OCI-LY7 (cell line): ENCODE measurements at regions not wholly inside any gene's neighbourhood (a gene's known extent, or its start where the extent isn't known, plus 50 kb on each side); places are given as distances from the start of the nearest gene placed in this dataset.

Experiments used
- BruUV-seq: library from RNA; stranded (reverse); fragments of 400-500 nt; replicated peaks from 2 replicates; lab custom pipeline; 2021; lab: Mats Ljungman, UMichigan
- CTCF ChIA-PET: fragments of 300-600 bp; sonication (Branson Sonifier 250); formaldehyde crosslinking; loops from one replicate; lab custom pipeline; 2022; ENCODE audit warnings: antibody characterized with exemption; ENCODE audit not compliant: unreplicated experiment; lab: Charles Lee
- POLR2A ChIA-PET: fragments of 300-600 bp; sonication (Branson Sonifier 250); formaldehyde crosslinking; loops from one replicate; lab custom pipeline; 2022; ENCODE audit warnings: antibody characterized with exemption; lab: Charles Lee
- DNase-seq: peaks from one replicate; pipeline ENCODE4 v3.0.0-alpha.2; 2015; ENCODE audit warnings: low spot score
- H2AFZ ChIP-seq: fragments of 200-600 bp; sonication (generic), shearing (Covaris generic); 2 replicates; pipeline ENCODE4 v1.6.1; 2014; ENCODE audit warnings: mild to moderate bottlenecking, antibody characterized with exemption, low read length, moderate library complexity
- H3K27ac ChIP-seq: fragments of 200-600 bp; sonication (generic); 2 replicates; pipeline ENCODE4 v1.5.1; 2014; ENCODE audit warnings: mixed run types, low read depth, mild to moderate bottlenecking, moderate library complexity, low read length, inconsistent platforms; ENCODE audit not compliant: poor library complexity, severe bottlenecking
- H3K36me3 ChIP-seq: fragments of 200-600 bp; sonication (generic); 2 replicates; pipeline ENCODE4 v1.6.1; 2014; ENCODE audit warnings: mild to moderate bottlenecking, antibody characterized with exemption, low read length, moderate library complexity, mixed read lengths; ENCODE audit not compliant: insufficient read depth
- H3K4me1 ChIP-seq: fragments of 200-600 bp; sonication (generic); 2 replicates; pipeline ENCODE4 v1.5.1; 2014; ENCODE audit warnings: mild to moderate bottlenecking, low read length; ENCODE audit not compliant: insufficient read depth, poor library complexity, severe bottlenecking
- H3K4me2 ChIP-seq: fragments of 200-600 bp; sonication (generic); 2 replicates; pipeline ENCODE4 v1.6.1; 2014; ENCODE audit warnings: mild to moderate bottlenecking, low read length
- H3K4me3 ChIP-seq: fragments of 200-600 bp; sonication (generic); 2 replicates; pipeline ENCODE4 v1.5.1; 2014; ENCODE audit warnings: mild to moderate bottlenecking, low read depth, low read length; ENCODE audit not compliant: poor library complexity, severe bottlenecking
- H3K79me2 ChIP-seq: fragments of 200-600 bp; sonication (generic); 2 replicates; pipeline ENCODE4 v1.6.1; 2016; ENCODE audit warnings: low read depth, mild to moderate bottlenecking, low read length, moderate library complexity, mixed read lengths; ENCODE audit not compliant: insufficient read depth
- H3K9me2 ChIP-seq: fragments of 200-600 bp; sonication (generic); 2 replicates; pipeline ENCODE4 v1.6.1; 2016; ENCODE audit warnings: mild to moderate bottlenecking, low read length, mixed read lengths; ENCODE audit not compliant: insufficient read depth
- H3K9me3 ChIP-seq: fragments of 200-600 bp; sonication (generic); 2 replicates; pipeline ENCODE4 v1.6.1; 2014; ENCODE audit warnings: mild to moderate bottlenecking, mixed run types, low read length, mixed read lengths
- H4K20me1 ChIP-seq: fragments of 200-600 bp; sonication (generic); 2 replicates; pipeline ENCODE4 v1.6.1; 2014; ENCODE audit warnings: mild to moderate bottlenecking, antibody characterized with exemption, low read length, moderate library complexity, mixed read lengths; ENCODE audit not compliant: insufficient read depth
- EZH2phosphoT487 ChIP-seq: fragments of 200-600 bp; sonication (generic); IDR thresholded peaks from 2 replicates; pipeline ENCODE4 v1.6.1; 2018; ENCODE audit warnings: low read depth, borderline replicate concordance, mild to moderate bottlenecking, mixed run types, antibody characterized with exemption, low read length, moderate library complexity, mixed read lengths
- intact Hi-C: fragments of 100-400 bp; cut with micrococcal nuclease; formaldehyde crosslinking; loops from one replicate; pipeline ENCODE4 v1.10.0; 2022; ENCODE audit not compliant: unreplicated experiment
- TF ChIP-seq, protein P1 (sequence below): fragments of 200-600 bp; sonication (generic); conservative IDR thresholded peaks from 2 replicates; pipeline ENCODE4 v1.5.1; 2014; ENCODE audit warnings: mild to moderate bottlenecking, antibody characterized with exemption, low read length, moderate library complexity, mixed read lengths

DNA sequence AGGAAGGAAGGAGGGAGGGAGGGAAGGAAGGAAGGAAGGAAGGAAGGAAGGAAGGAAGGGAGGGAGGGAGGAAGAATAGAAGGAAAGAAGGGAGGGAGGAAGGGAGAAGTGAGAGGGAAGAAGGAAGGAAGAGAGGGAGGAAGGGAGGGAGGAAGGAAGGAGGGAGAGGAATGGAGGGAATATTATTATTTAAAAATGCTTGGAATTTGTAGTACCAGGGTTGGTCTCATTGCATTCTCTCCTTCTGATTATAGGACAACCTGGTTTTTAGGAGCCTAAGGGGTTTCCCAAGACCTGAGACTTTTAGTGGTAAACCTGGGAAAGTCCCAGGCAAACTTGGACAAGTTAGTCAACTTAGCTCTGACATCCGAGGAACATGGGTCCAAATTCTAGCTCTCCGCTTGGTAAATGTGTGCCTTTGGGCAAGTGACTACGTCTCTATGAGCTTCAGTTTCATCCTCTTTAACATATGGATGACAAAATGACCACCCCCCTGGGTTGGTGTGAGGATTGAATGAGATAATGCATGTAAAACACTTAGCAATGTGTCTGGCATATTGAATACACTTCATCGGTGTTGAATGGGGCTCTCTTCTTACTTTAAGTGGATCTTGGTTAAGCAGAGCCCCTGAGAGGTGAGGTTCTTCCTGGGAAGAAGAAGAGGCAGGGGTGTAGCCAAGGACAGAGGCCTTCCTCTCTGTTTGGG, 690.7 kb upstream of the TBX3 start:
- H3K4me2 ChIP-seq: no peak overlapping the region
- no peaks in the 10 kb centered on the region for H3K4me1 ChIP-seq
- no peaks in the 10 kb centered on the region for H3K79me2 ChIP-seq
- ChIA-PET POLR2A (no interaction called here), CTCF (no interaction called here)
- H3K9me3 ChIP-seq: no peaks in the 10 kb centered on the region
- H3K4me3 ChIP-seq: no peak overlapping the region
- H2AFZ ChIP-seq: no peak overlapping the region
- intact Hi-C loops: no loop called here
- H3K36me3 ChIP-seq: no peaks in the 10 kb centered on the region
- DNase-seq: no peak
- TF ChIP-seq EZH2phosphoT487: no peak
- TF ChIP-seq, protein P1, sequence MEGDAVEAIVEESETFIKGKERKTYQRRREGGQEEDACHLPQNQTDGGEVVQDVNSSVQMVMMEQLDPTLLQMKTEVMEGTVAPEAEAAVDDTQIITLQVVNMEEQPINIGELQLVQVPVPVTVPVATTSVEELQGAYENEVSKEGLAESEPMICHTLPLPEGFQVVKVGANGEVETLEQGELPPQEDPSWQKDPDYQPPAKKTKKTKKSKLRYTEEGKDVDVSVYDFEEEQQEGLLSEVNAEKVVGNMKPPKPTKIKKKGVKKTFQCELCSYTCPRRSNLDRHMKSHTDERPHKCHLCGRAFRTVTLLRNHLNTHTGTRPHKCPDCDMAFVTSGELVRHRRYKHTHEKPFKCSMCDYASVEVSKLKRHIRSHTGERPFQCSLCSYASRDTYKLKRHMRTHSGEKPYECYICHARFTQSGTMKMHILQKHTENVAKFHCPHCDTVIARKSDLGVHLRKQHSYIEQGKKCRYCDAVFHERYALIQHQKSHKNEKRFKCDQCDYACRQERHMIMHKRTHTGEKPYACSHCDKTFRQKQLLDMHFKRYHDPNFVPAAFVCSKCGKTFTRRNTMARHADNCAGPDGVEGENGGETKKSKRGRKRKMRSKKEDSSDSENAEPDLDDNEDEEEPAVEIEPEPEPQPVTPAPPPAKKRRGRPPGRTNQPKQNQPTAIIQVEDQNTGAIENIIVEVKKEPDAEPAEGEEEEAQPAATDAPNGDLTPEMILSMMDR: no peak
- H3K27ac ChIP-seq: no peak overlapping the region
- no peaks in the 10 kb centered on the region for H4K20me1 ChIP-seq
- no peaks in the 10 kb centered on the region for H3K9me2 ChIP-seq
- BruUV-seq: no TSS peak

DNA sequence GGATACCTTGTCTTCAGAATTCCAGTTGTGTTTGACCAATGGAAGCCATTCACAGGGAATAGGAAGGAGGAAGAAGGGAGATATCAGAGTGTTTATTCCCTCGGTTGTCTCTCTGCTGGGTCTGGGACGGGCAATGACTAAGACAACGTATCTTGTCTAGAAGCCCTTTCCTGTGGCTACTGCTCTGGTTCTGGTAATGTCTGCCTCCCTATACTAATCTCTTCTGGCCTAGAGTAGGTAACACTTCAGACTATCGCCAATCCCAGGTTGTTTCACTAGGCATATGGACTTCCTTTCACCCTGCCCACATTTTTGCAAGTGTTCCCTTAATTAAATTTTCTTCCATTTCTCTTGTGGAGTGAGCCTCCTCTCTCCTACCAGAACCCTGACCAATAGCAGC, 687.7 kb upstream of the TBX3 start:
- TF ChIP-seq, protein P1: no peak
- TF ChIP-seq EZH2phosphoT487: no peak
- BruUV-seq: no TSS peak
- POLR2A ChIA-PET: no interaction called here
- CTCF ChIA-PET: no interaction called here
- no peak overlapping the region for H3K27ac ChIP-seq
- no peak for DNase-seq
- intact Hi-C loops: no loop called here
- no peaks in the 10 kb centered on the region for H3K36me3 ChIP-seq
- H4K20me1 ChIP-seq: no peaks in the 10 kb centered on the region
- H3K79me2 ChIP-seq: no peaks in the 10 kb centered on the region
- no peaks in the 10 kb centered on the region for H3K4me1 ChIP-seq
- no peaks in the 10 kb centered on the region for H3K9me2 ChIP-seq
- H2AFZ ChIP-seq: no peak overlapping the region
- no peak overlapping the region for H3K4me2 ChIP-seq
- H3K9me3 ChIP-seq: no peaks in the 10 kb centered on the region
- H3K4me3 ChIP-seq: no peak overlapping the region

- no peak overlapping the region for H3K4me2 ChIP-seq
- no peak overlapping the region for H3K27ac ChIP-seq
- H2AFZ ChIP-seq: no peak overlapping the region
- no peaks in the 10 kb centered on the region for H4K20me1 ChIP-seq
- DNase-seq: no peak
- TF ChIP-seq, protein P1: no peak
- TF ChIP-seq EZH2phosphoT487: no peak
- no peaks in the 10 kb centered on the region for H3K9me2 ChIP-seq
- no peaks in the 10 kb centered on the region for H3K79me2 ChIP-seq
- H3K4me3 ChIP-seq: no peak overlapping the region
- no peaks in the 10 kb centered on the region for H3K36me3 ChIP-seq
- POLR2A ChIA-PET: no interaction called here
- no peaks in the 10 kb centered on the region for H3K9me3 ChIP-seq
- BruUV-seq: no TSS peak
- CTCF ChIA-PET: no interaction called here
- no peaks in the 10 kb centered on the region for H3K4me1 ChIP-seq
- intact Hi-C loops: no loop called here
Measured at GRCh38 chr12:115370650-115371049, 686.7 kb upstream of the TBX3 start.
